ENCODE measurements at regions not wholly inside any gene's neighbourhood (a gene's known extent, or its start where the extent isn't known, plus 50 kb on each side); places are given as distances from the start of the nearest gene placed in this dataset.

DNA sequence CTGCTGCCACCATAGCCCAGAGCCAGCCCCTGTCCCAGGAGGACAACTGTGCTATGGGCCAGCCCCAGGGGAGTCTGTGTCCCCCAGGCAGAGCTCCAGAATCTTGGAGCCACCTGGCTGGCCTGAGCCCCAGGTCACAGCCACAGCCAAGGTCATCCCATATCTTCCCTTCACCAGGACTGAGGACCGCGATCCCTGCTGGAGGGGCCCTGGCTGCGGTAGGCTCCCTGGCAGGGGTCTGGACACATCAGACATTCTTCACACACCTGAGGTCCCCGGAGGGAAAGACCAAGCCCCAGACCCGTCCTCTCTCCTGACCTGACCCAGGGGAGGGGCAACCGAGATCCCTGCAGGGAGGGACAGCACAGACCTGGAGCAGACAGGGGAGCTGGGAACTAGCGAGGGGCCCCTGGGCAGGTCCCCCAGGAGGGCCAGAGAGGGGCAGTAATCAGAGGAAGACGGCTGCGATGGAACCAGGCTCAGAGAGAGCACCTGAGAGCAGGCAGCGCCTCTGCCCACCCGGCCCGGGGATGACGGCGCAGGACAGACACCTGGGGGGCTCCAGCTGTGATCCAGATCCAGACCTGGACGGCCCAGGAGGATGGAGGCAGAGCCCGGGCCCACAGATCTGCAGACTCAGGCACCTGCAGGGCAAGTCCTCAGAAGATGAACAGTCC lies 103.2 kb upstream of the EIF5 start:
- TF ChIP-seq, protein P1, sequence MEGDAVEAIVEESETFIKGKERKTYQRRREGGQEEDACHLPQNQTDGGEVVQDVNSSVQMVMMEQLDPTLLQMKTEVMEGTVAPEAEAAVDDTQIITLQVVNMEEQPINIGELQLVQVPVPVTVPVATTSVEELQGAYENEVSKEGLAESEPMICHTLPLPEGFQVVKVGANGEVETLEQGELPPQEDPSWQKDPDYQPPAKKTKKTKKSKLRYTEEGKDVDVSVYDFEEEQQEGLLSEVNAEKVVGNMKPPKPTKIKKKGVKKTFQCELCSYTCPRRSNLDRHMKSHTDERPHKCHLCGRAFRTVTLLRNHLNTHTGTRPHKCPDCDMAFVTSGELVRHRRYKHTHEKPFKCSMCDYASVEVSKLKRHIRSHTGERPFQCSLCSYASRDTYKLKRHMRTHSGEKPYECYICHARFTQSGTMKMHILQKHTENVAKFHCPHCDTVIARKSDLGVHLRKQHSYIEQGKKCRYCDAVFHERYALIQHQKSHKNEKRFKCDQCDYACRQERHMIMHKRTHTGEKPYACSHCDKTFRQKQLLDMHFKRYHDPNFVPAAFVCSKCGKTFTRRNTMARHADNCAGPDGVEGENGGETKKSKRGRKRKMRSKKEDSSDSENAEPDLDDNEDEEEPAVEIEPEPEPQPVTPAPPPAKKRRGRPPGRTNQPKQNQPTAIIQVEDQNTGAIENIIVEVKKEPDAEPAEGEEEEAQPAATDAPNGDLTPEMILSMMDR (IDR thresholded peaks at IDR 0.05) = no peak
- TF ChIP-seq EP300 (IDR thresholded peaks at IDR 0.05) (no peak), POLR2A (IDR thresholded peaks at IDR 0.05) (no peak), POLR2AphosphoS5 (IDR thresholded peaks at IDR 0.05) (no peak)
